IgD-negative memory B cell (primary cell): ENCODE measurements at regions not wholly inside any gene's neighbourhood (a gene's known extent, or its start where the extent isn't known, plus 50 kb on each side); places are given as distances from the start of the nearest gene placed in this dataset.

Experiments
- H3K27ac Mint-ChIP-seq, 3 donors: one replicate each; pipeline ENCODE4 v1.8.0; 2020 to 2022; ENCODE audit warnings: mild to moderate bottlenecking in 3 of 3, mixed read lengths in 3 of 3, moderate library complexity in 1 of 3
- H3K27me3 Mint-ChIP-seq: one replicate; pipeline ENCODE4 v1.8.0; 2021; ENCODE audit warnings: mixed read lengths
- H3K36me3 Mint-ChIP-seq: one replicate; pipeline ENCODE4 v1.8.0; 2020; ENCODE audit warnings: mild to moderate bottlenecking, mixed read lengths
- H3K4me1 Mint-ChIP-seq, 3 donors: one replicate each; pipeline ENCODE4 v1.8.0; 2020 to 2022; ENCODE audit warnings: mixed read lengths in 3 of 3, mild to moderate bottlenecking in 1 of 3
- H3K4me3 Mint-ChIP-seq, 4 donors: one replicate each; pipeline ENCODE4 v1.8.0; 2020 to 2022; ENCODE audit warnings: mild to moderate bottlenecking in 4 of 4, mixed read lengths in 4 of 4, moderate library complexity in 3 of 4
- H3K9me3 Mint-ChIP-seq, 3 donors: one replicate each; pipeline ENCODE4 v1.8.0; 2020 to 2021; ENCODE audit warnings: mixed read lengths in 3 of 3, mild to moderate bottlenecking in 1 of 3

GRCh38 chr12:67572492-67572891 is 76.1 kb upstream of the DYRK2 start:
- H3K27ac Mint-ChIP-seq: no peak overlapping the region
- no peaks in the 10 kb centered on the region for H3K4me1 Mint-ChIP-seq
- H3K27me3 Mint-ChIP-seq: no peaks in the 10 kb centered on the region
- peaks cover 6% of the 10 kb centered on the region for H3K36me3 Mint-ChIP-seq
- H3K4me3 Mint-ChIP-seq: no peak overlapping the region
- H3K9me3 Mint-ChIP-seq: peaks cover 0 to 2% (median 0%) of the 10 kb centered on the region in 3 donors

GRCh38 chr12:67573566-67573965 is 75.0 kb upstream of the DYRK2 start:
- peaks cover 6% of the 10 kb centered on the region for H3K36me3 Mint-ChIP-seq
- no peak overlapping the region for H3K27ac Mint-ChIP-seq
- H3K4me1 Mint-ChIP-seq: peaks cover 0 to 2% (median under 1%) of the 10 kb centered on the region in 3 donors
- H3K4me3 Mint-ChIP-seq: no peak overlapping the region
- H3K9me3 Mint-ChIP-seq: peaks cover 0 to 2% (median 0%) of the 10 kb centered on the region in 3 donors
- no peaks in the 10 kb centered on the region for H3K27me3 Mint-ChIP-seq

- Mint-ChIP-seq H3K36me3 (peaks cover 3% of the 10 kb centered on the region), H3K27me3 (peaks cover 2% of the 10 kb centered on the region), H3K4me1 (peaks cover 7 to 15% (median 12%) of the 10 kb centered on the region in 3 donors), H3K4me3 (peak overlapping the region in 1 of 4 donors; percentile 27), H3K9me3 (peaks cover 0 to 2% (median 0%) of the 10 kb centered on the region in 3 donors), H3K27ac (peak overlapping the region in 1 of 3 donors; percentile 71)
Observed at GRCh38 chr12:67578976-67579661, 69.4 kb upstream of the DYRK2 start.

- H3K4me1 Mint-ChIP-seq: peaks cover 7 to 15% (median 12%) of the 10 kb centered on the region in 3 donors
- peaks cover 3% of the 10 kb centered on the region for H3K36me3 Mint-ChIP-seq
- H3K27ac Mint-ChIP-seq: peak overlapping the region in 1 of 3 donors; percentile 71
- peaks cover 0 to 2% (median 0%) of the 10 kb centered on the region in 3 donors for H3K9me3 Mint-ChIP-seq
- H3K27me3 Mint-ChIP-seq: peaks cover 2% of the 10 kb centered on the region
- H3K4me3 Mint-ChIP-seq: no peak overlapping the region
Observed at GRCh38 chr12:67579662-67580003, 68.9 kb upstream of the DYRK2 start.

DNA sequence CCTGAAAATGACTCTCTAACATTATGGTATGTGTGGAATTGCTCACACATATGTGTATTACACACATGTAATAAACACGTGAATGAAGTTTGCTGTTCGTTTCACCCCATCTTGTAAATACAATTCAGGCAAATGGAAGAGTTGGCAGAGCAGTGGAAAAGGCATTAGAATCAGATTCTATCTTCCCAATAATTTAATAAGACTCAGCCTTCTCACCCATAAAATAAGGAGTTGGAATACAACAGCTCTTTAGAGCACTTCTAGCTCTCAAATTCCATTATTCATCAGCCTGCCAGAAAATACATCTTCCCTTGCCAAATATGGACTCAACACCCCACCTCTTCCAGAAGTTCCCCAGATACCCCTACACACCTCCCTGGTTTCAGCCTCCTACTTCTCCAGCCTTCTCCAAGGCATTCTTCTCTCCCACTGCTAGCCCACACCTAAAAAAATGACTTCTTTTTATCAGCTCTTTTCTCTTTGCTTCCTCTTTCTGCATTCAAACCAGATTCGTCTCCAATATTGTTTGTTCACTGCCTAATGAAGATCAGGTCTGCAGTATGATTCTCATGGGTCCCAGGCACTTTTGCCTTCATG is 66.2 kb upstream of the DYRK2 start:
- peaks cover 4% of the 10 kb centered on the region for H3K27me3 Mint-ChIP-seq
- no peak overlapping the region for H3K27ac Mint-ChIP-seq
- H3K36me3 Mint-ChIP-seq: peaks cover 3% of the 10 kb centered on the region
- H3K9me3 Mint-ChIP-seq: peaks cover 0 to 2% (median 0%) of the 10 kb centered on the region in 3 donors
- H3K4me1 Mint-ChIP-seq: peaks cover 7 to 15% (median 12%) of the 10 kb centered on the region in 3 donors
- no peak overlapping the region for H3K4me3 Mint-ChIP-seq

DNA sequence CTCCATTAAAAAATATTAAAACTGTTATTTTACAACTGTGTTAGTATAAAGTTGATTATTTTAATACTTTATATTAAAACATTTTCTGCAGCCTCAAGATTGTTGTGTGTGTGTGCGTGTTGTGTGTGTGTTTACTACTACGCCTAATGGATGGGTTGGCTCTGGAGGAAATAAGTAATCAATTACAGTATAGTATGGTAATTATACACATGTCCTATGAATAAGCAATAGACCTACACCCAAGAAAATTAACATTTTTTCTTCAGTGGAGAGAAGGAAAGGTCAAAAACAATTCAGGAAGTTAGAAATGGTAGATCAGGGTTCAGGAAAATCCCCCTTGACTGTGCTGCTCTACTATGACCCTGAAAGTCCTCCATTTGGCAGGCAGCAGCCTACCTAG is 65.7 kb upstream of the DYRK2 start:
- Mint-ChIP-seq H3K4me3 (no peak overlapping the region), H3K9me3 (peaks cover 0 to 2% (median 0%) of the 10 kb centered on the region in 3 donors), H3K4me1 (peaks cover 7 to 15% (median 12%) of the 10 kb centered on the region in 3 donors), H3K27me3 (peaks cover 4% of the 10 kb centered on the region), H3K27ac (no peak overlapping the region), H3K36me3 (peaks cover 3% of the 10 kb centered on the region)

GRCh38 chr12:67586951-67587350 is 61.6 kb upstream of the DYRK2 start:
- Mint-ChIP-seq H3K9me3 (no peaks in the 10 kb centered on the region), H3K4me1 (peaks cover 6 to 20% (median 10%) of the 10 kb centered on the region in 3 donors), H3K27ac (peak overlapping the region in 1 of 3 donors; percentile 16), H3K4me3 (no peak overlapping the region), H3K27me3 (peaks cover 4% of the 10 kb centered on the region), H3K36me3 (peaks cover 1% of the 10 kb centered on the region)

GRCh38 chr12:67589078-67589477 is 59.5 kb upstream of the DYRK2 start:
- Mint-ChIP-seq H3K27me3 (peaks cover 2% of the 10 kb centered on the region), H3K4me3 (no peak overlapping the region), H3K27ac (no peak overlapping the region), H3K9me3 (no peaks in the 10 kb centered on the region), H3K36me3 (no peaks in the 10 kb centered on the region), H3K4me1 (peaks cover 11 to 25% (median 11%) of the 10 kb centered on the region in 3 donors)

DNA sequence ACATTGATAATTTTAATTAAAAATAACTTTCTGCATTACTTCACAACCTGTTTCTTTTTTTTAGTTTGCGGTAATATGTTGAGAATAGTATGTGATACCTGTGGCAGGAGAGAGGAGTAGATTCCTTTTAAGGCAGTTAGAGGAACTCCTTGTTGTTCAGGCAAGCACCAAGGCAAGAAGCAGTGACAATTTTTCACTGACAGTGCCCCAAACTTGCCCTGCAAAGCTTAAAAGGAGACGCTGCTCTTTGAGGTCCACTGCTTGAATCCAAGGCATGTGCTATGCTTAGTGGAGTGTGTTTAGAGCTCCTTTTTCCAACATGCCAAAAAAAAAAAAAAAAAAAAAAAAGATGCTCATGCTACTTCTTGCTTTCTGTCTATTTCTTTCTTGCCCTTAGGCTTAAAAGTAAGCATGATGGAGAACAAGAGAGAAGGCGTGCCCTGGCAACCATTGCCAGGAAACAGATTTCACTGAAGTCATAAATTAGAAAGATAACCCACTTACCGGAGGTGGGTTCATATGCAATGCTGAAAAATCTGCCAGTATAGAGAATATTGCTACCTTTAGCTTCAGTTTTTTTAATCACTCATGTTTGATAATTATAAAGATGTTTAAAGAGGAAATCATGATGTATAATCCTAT is 58.3 kb upstream of the DYRK2 start:
- Mint-ChIP-seq H3K27ac (no peak overlapping the region), H3K4me1 (peaks cover 11 to 25% (median 11%) of the 10 kb centered on the region in 3 donors), H3K36me3 (no peaks in the 10 kb centered on the region), H3K27me3 (peaks cover 2% of the 10 kb centered on the region), H3K4me3 (peak overlapping the region in 2 of 4 donors; percentile 22 to 34), H3K9me3 (no peaks in the 10 kb centered on the region)

DNA sequence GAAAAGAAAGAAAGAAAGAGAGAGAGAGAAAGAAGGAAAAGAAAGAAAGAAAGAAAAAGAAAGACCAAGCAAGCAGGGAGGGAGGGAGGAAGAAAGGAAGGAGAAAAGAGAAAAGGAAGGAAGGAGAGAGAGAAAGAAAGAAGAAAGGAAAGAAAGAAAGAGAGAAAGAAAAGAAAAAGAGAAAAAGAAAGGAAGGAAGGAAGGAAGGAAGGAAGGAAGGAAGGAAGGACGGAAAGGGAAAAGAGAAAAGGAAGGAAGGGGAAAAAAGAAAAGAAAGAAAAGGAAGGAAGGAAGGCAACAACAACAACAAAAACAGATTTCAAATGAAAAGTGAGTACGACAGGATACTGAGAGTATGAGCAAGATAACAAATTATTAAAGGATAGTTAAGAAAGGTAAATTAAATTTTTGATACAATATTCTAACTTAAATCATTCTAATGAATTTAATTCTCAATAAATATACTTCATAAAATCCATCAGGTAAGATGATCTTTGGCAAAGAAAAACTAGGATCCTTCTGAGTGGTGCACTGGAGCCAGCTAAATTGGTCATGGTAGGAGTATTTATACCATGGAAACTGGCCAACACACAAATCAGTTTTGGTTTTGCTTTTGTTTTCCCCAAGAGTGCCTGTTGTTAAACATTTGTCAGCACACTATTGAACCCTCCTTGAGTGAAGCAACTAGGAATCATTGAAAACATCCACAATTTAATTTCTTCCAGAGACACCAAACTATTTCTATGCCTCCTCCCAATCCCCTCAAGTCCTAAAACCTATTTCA is 56.1 kb upstream of the DYRK2 start:
- H3K9me3 Mint-ChIP-seq: peaks cover 0 to 2% (median 0%) of the 10 kb centered on the region in 3 donors
- H3K4me1 Mint-ChIP-seq: peaks cover 11 to 25% (median 11%) of the 10 kb centered on the region in 3 donors
- H3K27ac Mint-ChIP-seq: peak overlapping the region in 2 of 3 donors; percentile 22 to 90
- H3K4me3 Mint-ChIP-seq: no peak overlapping the region
- peaks cover 2% of the 10 kb centered on the region for H3K36me3 Mint-ChIP-seq
- H3K27me3 Mint-ChIP-seq: no peaks in the 10 kb centered on the region

- peaks cover 11 to 25% (median 11%) of the 10 kb centered on the region in 3 donors for H3K4me1 Mint-ChIP-seq
- peaks cover 2% of the 10 kb centered on the region for H3K36me3 Mint-ChIP-seq
- no peaks in the 10 kb centered on the region for H3K27me3 Mint-ChIP-seq
- H3K9me3 Mint-ChIP-seq: peaks cover 0 to 6% (median 0%) of the 10 kb centered on the region in 3 donors
- no peak overlapping the region for H3K4me3 Mint-ChIP-seq
- H3K27ac Mint-ChIP-seq: peak overlapping the region in 1 of 3 donors; percentile 90
Observed at GRCh38 chr12:67593041-67593440, 55.5 kb upstream of the DYRK2 start.

- Mint-ChIP-seq H3K27ac (no peak overlapping the region), H3K27me3 (no peaks in the 10 kb centered on the region), H3K4me1 (peaks cover 11 to 23% (median 11%) of the 10 kb centered on the region in 3 donors), H3K4me3 (peak overlapping the region in 2 of 4 donors; percentile 28 to 66), H3K9me3 (peaks cover 0 to 6% (median 0%) of the 10 kb centered on the region in 3 donors), H3K36me3 (peaks cover 2% of the 10 kb centered on the region)
Observed at GRCh38 chr12:67593461-67594330, 54.8 kb upstream of the DYRK2 start.

DNA sequence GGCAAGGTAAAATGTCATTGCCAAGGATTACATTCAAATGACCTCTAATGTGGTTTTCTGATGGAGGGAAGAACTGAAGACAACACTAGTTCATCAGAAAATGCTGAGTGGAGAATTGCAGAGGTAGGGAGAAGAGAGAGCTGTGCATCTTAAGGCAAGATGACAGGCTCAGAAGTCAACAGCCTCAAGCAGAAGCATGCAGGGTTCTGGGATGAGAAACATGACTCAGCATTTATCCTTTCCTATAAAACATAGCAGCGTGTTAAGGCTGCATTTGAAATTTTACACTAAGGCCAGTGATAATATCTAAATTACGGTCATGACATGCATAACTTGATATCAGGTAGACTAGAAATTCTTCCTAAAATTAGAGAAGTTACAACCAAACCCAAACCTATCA is 53.7 kb upstream of the DYRK2 start:
- Mint-ChIP-seq H3K4me1 (peaks cover 10 to 22% (median 11%) of the 10 kb centered on the region in 3 donors), H3K27ac (peak overlapping the region in 1 of 3 donors; percentile 61)

DNA sequence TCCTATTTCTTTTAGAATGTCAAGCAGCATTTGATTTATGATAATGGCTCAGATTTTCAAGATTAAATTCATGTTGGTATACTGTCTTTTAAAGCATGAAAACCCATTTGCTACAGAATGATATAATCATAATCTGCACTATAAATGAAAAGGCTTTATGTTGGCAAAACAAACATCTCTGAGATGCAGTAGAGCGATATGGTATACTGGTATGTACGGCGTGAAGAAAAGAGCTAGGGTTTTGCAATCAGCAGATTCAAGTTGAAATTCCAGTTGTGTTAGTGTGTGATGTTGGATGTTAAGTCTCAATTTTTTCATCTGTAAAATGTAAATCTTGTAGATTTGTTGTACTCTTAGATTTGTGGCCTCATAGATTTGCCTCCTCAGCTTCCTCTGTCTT is 53.2 kb upstream of the DYRK2 start:
- H3K4me3 Mint-ChIP-seq: no peak overlapping the region
- H3K36me3 Mint-ChIP-seq: peaks cover 2% of the 10 kb centered on the region
- no peaks in the 10 kb centered on the region for H3K27me3 Mint-ChIP-seq
- peaks cover 9 to 19% (median 10%) of the 10 kb centered on the region in 3 donors for H3K4me1 Mint-ChIP-seq
- H3K9me3 Mint-ChIP-seq: peaks cover 0 to 6% (median 0%) of the 10 kb centered on the region in 3 donors
- H3K27ac Mint-ChIP-seq: no peak overlapping the region

More for the DNA sequence above, 53.7 kb upstream of the DYRK2 start:
- Mint-ChIP-seq H3K9me3 (peaks cover 0 to 6% (median 0%) of the 10 kb centered on the region in 3 donors), H3K36me3 (peaks cover 2% of the 10 kb centered on the region), H3K27me3 (no peaks in the 10 kb centered on the region), H3K4me3 (no peak overlapping the region)
